Neuronal stem cell (in vitro differentiated cells): ENCODE measurements at regions not wholly inside any gene's neighbourhood (a gene's known extent, or its start where the extent isn't known, plus 50 kb on each side); places are given as distances from the start of the nearest gene placed in this dataset.

Experiments used
- DNase-seq: peaks from one replicate; pipeline ENCODE4 v3.0.0-alpha.2; 2013; ENCODE audit warnings: low spot score
- H2AFZ ChIP-seq: one replicate; pipeline ENCODE4 v1.6.1; 2013; ENCODE audit warnings: mild to moderate bottlenecking, low read length, inconsistent platforms
- H2AK5ac ChIP-seq: 2 replicates; pipeline ENCODE4 v1.6.1; 2013; ENCODE audit warnings: low read depth, mild to moderate bottlenecking, inconsistent platforms, low read length, moderate library complexity, mixed read lengths
- H2BK120ac ChIP-seq: 2 replicates; pipeline ENCODE4 v1.6.1; 2013; ENCODE audit warnings: low read depth, mild to moderate bottlenecking, inconsistent platforms, low read length, moderate library complexity, mixed read lengths
- H2BK12ac ChIP-seq: one replicate; pipeline ENCODE4 v1.6.1; 2013; ENCODE audit warnings: low read length, inconsistent platforms
- H2BK15ac ChIP-seq: 2 replicates; pipeline ENCODE4 v1.6.1; 2013; ENCODE audit warnings: mild to moderate bottlenecking, low read length, inconsistent platforms, mixed read lengths
- H2BK5ac ChIP-seq: one replicate; pipeline ENCODE4 v1.6.1; 2013; ENCODE audit warnings: inconsistent platforms, mild to moderate bottlenecking, low read length, moderate library complexity
- H3K14ac ChIP-seq: one replicate; pipeline ENCODE4 v1.6.1; 2013; ENCODE audit warnings: low read length, inconsistent platforms
- H3K18ac ChIP-seq: 2 replicates; pipeline ENCODE4 v1.6.1; 2013; ENCODE audit warnings: low read length, inconsistent platforms
- H3K23ac ChIP-seq: 2 replicates; pipeline ENCODE4 v1.6.1; 2013; ENCODE audit warnings: low read depth, mild to moderate bottlenecking, mixed read lengths, low read length, inconsistent platforms; ENCODE audit not compliant: poor library complexity
- H3K27ac ChIP-seq: replicated peaks from 3 replicates; pipeline ENCODE4 v1.5.1; 2013; ENCODE audit warnings: low read length, inconsistent platforms
- H3K27me3 ChIP-seq, 3 experiments: 2 replicates each; pipeline ENCODE4 v1.6.1; 2013; ENCODE audit warnings: low read length in 3 of 3, mild to moderate bottlenecking in 2 of 3, inconsistent platforms in 1 of 3, low read depth in 1 of 3, mixed read lengths in 1 of 3, moderate library complexity in 1 of 3; ENCODE audit not compliant: control insufficient read depth in 3 of 3, insufficient read depth in 3 of 3
- H3K36me3 ChIP-seq, 2 donors: replicated peaks in 1 of 2; 2 replicates each; pipeline ENCODE4 v1.6.1; 2013; ENCODE audit warnings: low read length in 2 of 2; ENCODE audit not compliant: control insufficient read depth in 2 of 2, insufficient read depth in 2 of 2
- H3K4ac ChIP-seq: 2 replicates; pipeline ENCODE4 v1.6.1; 2013; ENCODE audit warnings: inconsistent platforms, mild to moderate bottlenecking, low read length, moderate library complexity
- H3K4me1 ChIP-seq, 2 donors: 1 replicate in 1 of 2; 2 replicates in 1 of 2; pipeline ENCODE4 v1.6.1; 2013; ENCODE audit warnings: low read length in 2 of 2, low read depth in 1 of 2; ENCODE audit not compliant: control insufficient read depth in 2 of 2, insufficient read depth in 1 of 2
- H3K4me2 ChIP-seq: one replicate; pipeline ENCODE4 v1.6.1; 2013; ENCODE audit warnings: mild to moderate bottlenecking, low read length, inconsistent platforms; ENCODE audit not compliant: insufficient read depth, poor library complexity, severe bottlenecking
- H3K4me3 ChIP-seq, 2 donors: 2 replicates each; pipeline ENCODE4 v1.5.1; 2013; ENCODE audit warnings: low read length in 2 of 2, mild to moderate bottlenecking in 2 of 2, inconsistent platforms in 1 of 2, moderate library complexity in 1 of 2
- H3K79me1 ChIP-seq: one replicate; pipeline ENCODE4 v1.6.1; 2013; ENCODE audit warnings: low read depth, mild to moderate bottlenecking, inconsistent platforms, low read length, moderate library complexity
- H3K9ac ChIP-seq: one replicate; pipeline ENCODE4 v1.6.1; 2013; ENCODE audit warnings: mild to moderate bottlenecking, low read depth, low read length, inconsistent platforms; ENCODE audit not compliant: poor library complexity
- H3K9me3 ChIP-seq, 2 donors: replicated peaks in 1 of 2; 2 replicates each; pipeline versions ENCODE3 to v1.6.1; 2013; ENCODE audit warnings: low read length in 2 of 2, mild to moderate bottlenecking in 2 of 2, inconsistent platforms in 1 of 2, low read depth in 1 of 2, mixed read lengths in 1 of 2, moderate library complexity in 1 of 2; ENCODE audit not compliant: control insufficient read depth in 2 of 2, insufficient read depth in 1 of 2
- H4K8ac ChIP-seq: one replicate; pipeline ENCODE4 v1.6.1; 2013; ENCODE audit warnings: low read depth, mild to moderate bottlenecking, inconsistent platforms, low read length, moderate library complexity
- H4K91ac ChIP-seq: one replicate; pipeline ENCODE4 v1.6.1; 2013; ENCODE audit warnings: low read length, low read depth, mild to moderate bottlenecking, inconsistent platforms; ENCODE audit not compliant: poor library complexity
- WGBS, 2 donors: extraction: QIAGEN DNeasy Blood & Tissue Kit; methylation state at CpG; one replicate each; pipeline ENCODE4 v1.1.7; 2013; ENCODE audit warnings: missing lambda C conversion rate in 2 of 2, mixed read lengths in 1 of 2; ENCODE audit not compliant: insufficient read length in 2 of 2, insufficient replicate concordance in 1 of 2; ENCODE audit errors: extremely low coverage in 2 of 2; 5-methylcytosine and 5-hydroxymethylcytosine counted together

DNA sequence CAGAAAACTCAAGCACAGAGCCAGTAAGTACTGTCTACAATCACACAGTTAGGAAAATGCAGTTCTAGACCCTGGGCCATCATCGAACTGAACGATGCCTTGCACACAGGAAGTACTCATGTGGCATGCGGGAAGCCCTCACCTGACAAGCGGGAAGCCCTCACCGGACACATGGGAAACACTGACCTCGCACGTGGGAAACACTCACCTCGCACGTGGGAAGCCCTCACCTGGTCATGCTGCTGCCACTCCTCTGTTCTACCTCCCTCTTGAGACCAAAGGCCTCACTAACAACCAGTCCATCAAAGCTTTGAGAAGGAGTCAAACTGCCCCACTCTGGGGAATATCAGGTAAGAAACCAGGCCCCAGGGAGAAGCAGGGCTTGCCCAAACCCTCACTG, 105.6 kb upstream of the PTPRT start:
- H3K27ac ChIP-seq = no peak overlapping the region
- peaks cover 0 to 7% of the 10 kb centered on the region in 2 donors for H3K9me3 ChIP-seq
- no peak overlapping the region for H4K91ac ChIP-seq
- no peak overlapping the region for H3K9ac ChIP-seq
- H2BK12ac ChIP-seq = peak overlapping the region; percentile 34
- no peak for DNase-seq
- H2AFZ ChIP-seq = no peak overlapping the region
- no peak overlapping the region for H3K23ac ChIP-seq
- peaks cover 0 to 21% of the 10 kb centered on the region in 2 donors for H3K4me1 ChIP-seq
- H2AK5ac ChIP-seq = no peak overlapping the region
- H4K8ac ChIP-seq = no peak overlapping the region
- H3K14ac ChIP-seq = no peak overlapping the region
- H2BK5ac ChIP-seq = no peak overlapping the region
- H3K4ac ChIP-seq = no peak overlapping the region
- no peak overlapping the region for H3K4me2 ChIP-seq
- no CpG with 5 or more reads among the region's 9 CpGs for WGBS, 2 donors
- no peak overlapping the region for H3K4me3 ChIP-seq
- no peaks in the 10 kb centered on the region for H3K79me1 ChIP-seq
- H2BK120ac ChIP-seq = no peak overlapping the region
- no peaks in the 10 kb centered on the region for H3K36me3 ChIP-seq
- H2BK15ac ChIP-seq = no peak overlapping the region
- H3K18ac ChIP-seq = peak overlapping the region; percentile 31
- no peaks in the 10 kb centered on the region for H3K27me3 ChIP-seq

DNA sequence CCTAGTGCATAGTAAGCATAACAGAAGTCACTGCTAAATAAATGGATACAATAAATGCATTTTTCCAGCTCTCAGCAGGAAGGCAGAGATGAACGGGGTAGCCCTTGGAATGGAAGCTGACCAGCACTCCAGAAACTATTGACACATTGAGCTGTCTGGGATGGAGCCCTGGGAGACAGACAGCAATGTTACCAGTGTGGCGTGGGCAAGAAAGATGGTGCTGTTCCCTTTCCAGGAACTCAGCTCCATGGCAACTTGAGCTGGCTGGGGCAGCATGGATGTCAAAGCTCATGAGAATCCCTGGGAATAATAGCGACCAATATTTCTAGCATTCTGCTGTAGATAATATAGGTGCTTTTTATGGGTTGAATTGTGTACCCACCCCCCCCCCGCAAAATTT, 104.3 kb upstream of the PTPRT start:
- H4K8ac ChIP-seq = no peak overlapping the region
- no peak overlapping the region for H2BK120ac ChIP-seq
- H3K4me3 ChIP-seq = no peak overlapping the region
- H3K27ac ChIP-seq = no peak overlapping the region
- peak overlapping the region; percentile 86 for H3K18ac ChIP-seq
- H2AK5ac ChIP-seq = peak overlapping the region; percentile 93
- H3K4me2 ChIP-seq = no peak overlapping the region
- peaks cover 0 to 7% of the 10 kb centered on the region in 2 donors for H3K9me3 ChIP-seq
- no peaks in the 10 kb centered on the region for H3K27me3 ChIP-seq
- no peaks in the 10 kb centered on the region for H3K36me3 ChIP-seq
- peaks cover 0 to 21% of the 10 kb centered on the region in 2 donors for H3K4me1 ChIP-seq
- no peak overlapping the region for H2BK12ac ChIP-seq
- no peak overlapping the region for H4K91ac ChIP-seq
- no peak for DNase-seq
- peak overlapping the region; percentile 71 for H2BK5ac ChIP-seq
- no peaks in the 10 kb centered on the region for H3K79me1 ChIP-seq
- no peak overlapping the region for H3K23ac ChIP-seq
- no peak overlapping the region for H3K14ac ChIP-seq
- no peak overlapping the region for H3K4ac ChIP-seq
- no CpG with 5 or more reads among the region's 4 CpGs for WGBS, 2 donors
- no peak overlapping the region for H3K9ac ChIP-seq
- no peak overlapping the region for H2AFZ ChIP-seq
- H2BK15ac ChIP-seq = no peak overlapping the region

DNA sequence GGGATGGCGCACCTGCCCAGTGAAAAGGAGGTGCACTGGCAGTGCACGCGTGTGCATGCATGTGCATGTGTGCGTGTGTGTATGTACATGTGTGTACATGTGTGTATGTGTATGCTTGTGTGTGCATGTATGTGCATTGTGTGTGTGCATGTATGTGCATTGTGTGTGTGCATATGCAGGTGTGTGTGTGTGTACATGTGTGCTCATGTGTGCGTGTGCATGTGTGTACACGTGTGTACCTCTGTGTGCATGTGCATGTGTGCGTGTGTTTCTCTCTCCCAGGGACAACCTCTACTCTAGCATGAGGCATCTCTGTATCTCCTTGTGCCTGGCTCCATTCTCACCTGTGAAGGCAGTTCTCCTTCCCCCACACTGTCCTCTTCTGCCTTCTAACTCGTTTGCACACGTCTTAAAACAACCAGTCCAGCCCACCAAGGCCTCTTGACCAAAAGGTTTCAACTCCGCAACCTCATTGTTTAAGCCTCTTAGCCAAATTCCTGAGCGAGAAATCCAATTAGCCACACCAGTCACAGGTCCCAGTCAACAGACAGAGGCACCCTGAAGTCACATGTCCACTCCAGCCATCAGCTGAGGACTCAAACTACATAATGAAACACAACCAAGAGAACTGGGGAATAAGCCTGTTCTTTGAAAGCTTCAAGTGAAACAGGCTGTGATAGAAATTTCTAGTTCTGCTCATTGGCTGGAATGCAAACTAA, 103.5 kb upstream of the PTPRT start:
- H3K18ac ChIP-seq = peak overlapping the region; percentile 92
- peak overlapping the region; percentile 79 for H3K14ac ChIP-seq
- H3K4me3 ChIP-seq = peak overlapping the region in 1 of 2 donors; percentile 47
- no peak overlapping the region for H2BK120ac ChIP-seq
- H2BK12ac ChIP-seq = peak overlapping the region; percentile 59
- DNase-seq = peak; percentile 54
- H3K9ac ChIP-seq = no peak overlapping the region
- no peak overlapping the region for H4K8ac ChIP-seq
- no CpG with 5 or more reads among the region's 11 CpGs for WGBS, 2 donors
- H3K9me3 ChIP-seq = peaks cover 0 to 7% of the 10 kb centered on the region in 2 donors
- H3K4ac ChIP-seq = no peak overlapping the region
- no peak overlapping the region for H2BK15ac ChIP-seq
- no peak overlapping the region for H3K4me2 ChIP-seq
- H4K91ac ChIP-seq = peak overlapping the region; percentile 13
- H3K4me1 ChIP-seq = peaks cover 0 to 21% of the 10 kb centered on the region in 2 donors
- no peaks in the 10 kb centered on the region for H3K79me1 ChIP-seq
- H3K27me3 ChIP-seq = no peaks in the 10 kb centered on the region
- H3K36me3 ChIP-seq = no peaks in the 10 kb centered on the region
- peak overlapping the region; percentile 77 for H3K27ac ChIP-seq
- H3K23ac ChIP-seq = no peak overlapping the region
- H2AFZ ChIP-seq = no peak overlapping the region
- peak overlapping the region; percentile 20 for H2BK5ac ChIP-seq
- H2AK5ac ChIP-seq = no peak overlapping the region

DNA sequence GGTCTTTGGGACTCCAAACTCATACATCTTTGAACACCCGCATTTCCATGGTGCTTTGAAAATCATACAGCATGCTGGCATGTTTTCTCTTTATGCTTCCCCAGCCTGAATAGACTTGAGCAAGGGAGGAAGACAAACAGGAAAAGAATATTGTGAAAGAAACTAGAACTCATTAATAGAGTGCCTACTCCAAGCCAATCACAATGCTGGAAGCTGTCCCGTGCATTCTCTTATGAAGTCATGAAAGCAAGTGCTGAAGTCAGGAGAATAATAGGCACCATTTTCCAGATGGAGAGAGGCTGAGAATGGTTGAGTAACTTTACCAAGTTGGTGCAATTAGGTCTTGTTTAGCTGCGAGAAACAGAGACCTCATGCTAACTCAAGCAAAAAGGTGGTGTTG, 102.5 kb upstream of the PTPRT start:
- no peak overlapping the region for H4K91ac ChIP-seq
- H3K4me3 ChIP-seq = no peak overlapping the region
- no peaks in the 10 kb centered on the region for H3K36me3 ChIP-seq
- peaks cover 0 to 21% of the 10 kb centered on the region in 2 donors for H3K4me1 ChIP-seq
- peak overlapping the region; percentile 35 for H3K27ac ChIP-seq
- peaks cover 0 to 7% of the 10 kb centered on the region in 2 donors for H3K9me3 ChIP-seq
- no peak overlapping the region for H3K9ac ChIP-seq
- H3K18ac ChIP-seq = no peak overlapping the region
- no peak overlapping the region for H2AFZ ChIP-seq
- H3K4me2 ChIP-seq = no peak overlapping the region
- no peaks in the 10 kb centered on the region for H3K79me1 ChIP-seq
- H2BK5ac ChIP-seq = no peak overlapping the region
- no peaks in the 10 kb centered on the region for H3K27me3 ChIP-seq
- H3K14ac ChIP-seq = no peak overlapping the region
- H2BK120ac ChIP-seq = no peak overlapping the region
- H2BK12ac ChIP-seq = no peak overlapping the region
- no peak overlapping the region for H3K23ac ChIP-seq
- no peak overlapping the region for H2BK15ac ChIP-seq
- H4K8ac ChIP-seq = no peak overlapping the region
- no peak overlapping the region for H3K4ac ChIP-seq
- no CpG with 5 or more reads among the region's 3 CpGs for WGBS, 2 donors
- H2AK5ac ChIP-seq = no peak overlapping the region
- DNase-seq = no peak
